Upper lobe of left lung (tissue), 4 donors: ENCODE measurements at regions not wholly inside any gene's neighbourhood (a gene's known extent, or its start where the extent isn't known, plus 50 kb on each side); places are given as distances from the start of the nearest gene placed in this dataset.

ENCODE experiments used
- CTCF ChIP-seq, 6 experiments: fragments of 450-650 bp in 4 of 6; fragments of 200-600 bp in 2 of 6; sonication (generic) in 2 of 6; IDR thresholded peaks; one replicate each; pipeline ENCODE4 v1.5.1; 2016 to 2019; ENCODE audit warnings: antibody characterized with exemption in 6 of 6
- EP300 ChIP-seq, 4 donors: sonication (generic); formaldehyde crosslinking; IDR thresholded peaks; one replicate each; pipeline ENCODE4 v1.5.1; 2017; ENCODE audit warnings: antibody characterized with exemption in 4 of 4, control low read depth in 2 of 4
- POLR2A ChIP-seq, 4 donors: fragments of 450-650 bp; IDR thresholded peaks; one replicate each; pipeline ENCODE4 v1.5.1; 2016 to 2017; ENCODE audit warnings: antibody characterized with exemption in 4 of 4, mild to moderate bottlenecking in 2 of 4

GRCh38 chr2:129236601-129237000 is 742.9 kb upstream of the RAB6C start:
- no peak for TF ChIP-seq CTCF (IDR thresholded peaks at IDR 0.05)
- TF ChIP-seq EP300 (IDR thresholded peaks at IDR 0.05) = no peak
- TF ChIP-seq POLR2A (IDR thresholded peaks at IDR 0.05) = no peak
